Tibial nerve (tissue), 4 donors: ENCODE measurements at regions not wholly inside any gene's neighbourhood (a gene's known extent, or its start where the extent isn't known, plus 50 kb on each side); places are given as distances from the start of the nearest gene placed in this dataset.

Source experiments
- DNase-seq, 2 donors: peaks; one replicate each; pipeline ENCODE4 v3.0.0-alpha.2; 2019; ENCODE audit warnings: low spot score in 2 of 2
- H3K27ac ChIP-seq, 4 donors: fragments of 200-600 bp; sonication (generic) in 3 of 4; one replicate each; pipeline ENCODE4 v1.5.1; 2017 to 2019; ENCODE audit warnings: mild to moderate bottlenecking in 1 of 4
- H3K27me3 ChIP-seq, 2 donors: fragments of 200-600 bp; sonication (generic) in 1 of 2; one replicate each; pipeline versions ENCODE4 v1.5.1 to v1.6.0; 2017 to 2019
- H3K36me3 ChIP-seq, 3 donors: fragments of 200-600 bp; sonication (generic); one replicate each; pipeline ENCODE4 v1.5.1; 2018 to 2019
- H3K4me1 ChIP-seq, 4 donors: fragments of 200-600 bp; sonication (generic) in 3 of 4; one replicate each; pipeline ENCODE4 v1.5.1; 2017 to 2019
- H3K4me3 ChIP-seq, 4 donors: fragments of 200-600 bp; sonication (generic) in 3 of 4; one replicate each; pipeline ENCODE4 v1.5.1; 2017 to 2019; ENCODE audit warnings: mild to moderate bottlenecking in 1 of 4, moderate library complexity in 1 of 4
- H3K9me3 ChIP-seq, 4 donors: fragments of 200-600 bp; sonication (generic) in 3 of 4; one replicate each; pipeline ENCODE4 v1.5.1; 2017 to 2019
- CTCF ChIP-seq, 5 experiments: fragments of 200-600 bp in 3 of 5; fragments of 450-650 bp in 2 of 5; sonication (generic) in 3 of 5; IDR thresholded peaks; one replicate each; pipeline ENCODE4 v1.5.1; 2016 to 2019; ENCODE audit warnings: antibody characterized with exemption in 5 of 5, mild to moderate bottlenecking in 3 of 5, moderate library complexity in 2 of 5
- EP300 ChIP-seq, 2 donors: sonication (generic); formaldehyde crosslinking; IDR thresholded peaks; one replicate each; pipeline ENCODE4 v1.6.1; 2017; ENCODE audit warnings: antibody characterized with exemption in 2 of 2, mild to moderate bottlenecking in 1 of 2
- POLR2A ChIP-seq, 2 donors: fragments of 450-650 bp; IDR thresholded peaks; one replicate each; pipeline ENCODE4 v1.6.1; 2017; ENCODE audit warnings: antibody characterized with exemption in 2 of 2, mild to moderate bottlenecking in 2 of 2, moderate library complexity in 2 of 2
- WGBS, 2 donors: methylation state at CpG; one replicate each; pipeline ENCODE4 v1.1.5; 2018; 5-methylcytosine and 5-hydroxymethylcytosine counted together

- Histone ChIP-seq H3K27me3 (no peaks in the 10 kb centered on the region), H3K36me3 (no peaks in the 10 kb centered on the region), H3K4me1 (peaks cover 0 to 19% (median 5%) of the 10 kb centered on the region in 4 donors), H3K4me3 (no peak overlapping the region), H3K9me3 (peaks cover 0 to 17% (median 0%) of the 10 kb centered on the region in 4 donors), H3K27ac (peak overlapping the region in 1 of 4 donors; percentile 80)
- TF ChIP-seq EP300 (IDR thresholded peaks at IDR 0.05) (no peak), POLR2A (IDR thresholded peaks at IDR 0.05) (no peak), CTCF (IDR thresholded peaks at IDR 0.05) (no peak)
- no peak for DNase-seq
Observed at GRCh38 chr15:95208988-95209387, 977.6 kb downstream of the MCTP2 start.

- Histone ChIP-seq H3K4me3 (no peak overlapping the region), H3K4me1 (peaks cover 0 to 32% (median 5%) of the 10 kb centered on the region in 4 donors), H3K27ac (peak overlapping the region in 2 of 4 donors; percentile 64 to 80), H3K36me3 (no peaks in the 10 kb centered on the region), H3K27me3 (no peaks in the 10 kb centered on the region), H3K9me3 (peaks cover 0 to 13% (median 0%) of the 10 kb centered on the region in 4 donors)
- 36 to 48% methylated on average over 1 of the region's 1 CpG for WGBS, 2 donors
- no peak for DNase-seq
- no peak for TF ChIP-seq POLR2A (IDR thresholded peaks at IDR 0.05)
Observed at GRCh38 chr15:95210436-95210981, 979.1 kb downstream of the MCTP2 start.

DNA sequence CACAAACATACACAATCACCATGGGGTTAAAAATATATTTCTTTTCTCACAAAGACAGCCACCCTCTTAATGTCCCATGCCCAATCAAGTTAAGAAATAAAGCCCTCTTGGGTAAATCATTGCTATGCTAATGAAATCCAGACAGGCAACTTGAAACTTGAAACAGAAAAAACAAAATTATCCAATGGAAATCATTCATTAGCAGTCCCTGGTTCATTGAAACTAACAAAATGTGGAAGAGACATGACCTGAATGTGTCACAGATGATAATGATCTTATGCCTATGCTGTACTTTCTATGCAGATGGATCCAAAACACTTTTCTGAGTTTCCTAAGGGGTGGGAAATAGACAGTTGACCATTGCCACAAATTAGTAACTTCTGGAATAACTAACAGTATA is 983.7 kb downstream of the MCTP2 start:
- no peaks in the 10 kb centered on the region for H3K27me3 ChIP-seq
- H3K36me3 ChIP-seq, result no peaks in the 10 kb centered on the region
- DNase-seq, result no peak
- TF ChIP-seq POLR2A (IDR thresholded peaks at IDR 0.05), result no peak
- TF ChIP-seq EP300 (IDR thresholded peaks at IDR 0.05), result no peak
- no peak for TF ChIP-seq CTCF (IDR thresholded peaks at IDR 0.05)
- no peak overlapping the region for H3K4me3 ChIP-seq
- H3K4me1 ChIP-seq, result peaks cover 0 to 33% (median under 1%) of the 10 kb centered on the region in 4 donors
- peaks cover 0 to 17% (median 0%) of the 10 kb centered on the region in 4 donors for H3K9me3 ChIP-seq
- H3K27ac ChIP-seq, result no peak overlapping the region

DNA sequence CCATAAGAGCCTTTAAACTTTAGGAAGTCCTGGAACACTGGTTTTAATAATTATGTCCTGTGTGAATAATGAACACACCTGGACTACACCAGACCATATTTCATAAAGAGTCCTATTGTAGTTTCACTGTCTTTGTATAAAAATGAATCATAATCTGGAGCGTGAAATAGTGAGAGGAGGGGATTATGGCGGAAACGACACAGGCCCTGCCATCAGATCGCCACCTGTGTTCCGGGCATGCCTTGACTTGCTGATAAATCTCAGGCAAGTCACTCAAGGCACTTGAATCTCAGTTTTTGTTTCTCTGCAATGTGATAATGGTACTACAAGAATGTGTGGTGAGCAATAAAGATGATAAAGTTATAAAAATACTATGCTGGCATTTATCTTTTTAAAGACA is 995.5 kb downstream of the MCTP2 start:
- Histone ChIP-seq H3K4me1 (no peaks in the 10 kb centered on the region), H3K36me3 (peaks cover 0 to 18% (median 0%) of the 10 kb centered on the region in 3 donors), H3K4me3 (no peak overlapping the region), H3K27me3 (no peaks in the 10 kb centered on the region), H3K9me3 (peaks cover 0 to 21% (median 4%) of the 10 kb centered on the region in 4 donors), H3K27ac (no peak overlapping the region)
- DNase-seq, result no peak
- TF ChIP-seq CTCF (IDR thresholded peaks at IDR 0.05), result no peak
- 94% methylated on average over 5 of the region's 5 CpGs for WGBS, 2 donors

DNA sequence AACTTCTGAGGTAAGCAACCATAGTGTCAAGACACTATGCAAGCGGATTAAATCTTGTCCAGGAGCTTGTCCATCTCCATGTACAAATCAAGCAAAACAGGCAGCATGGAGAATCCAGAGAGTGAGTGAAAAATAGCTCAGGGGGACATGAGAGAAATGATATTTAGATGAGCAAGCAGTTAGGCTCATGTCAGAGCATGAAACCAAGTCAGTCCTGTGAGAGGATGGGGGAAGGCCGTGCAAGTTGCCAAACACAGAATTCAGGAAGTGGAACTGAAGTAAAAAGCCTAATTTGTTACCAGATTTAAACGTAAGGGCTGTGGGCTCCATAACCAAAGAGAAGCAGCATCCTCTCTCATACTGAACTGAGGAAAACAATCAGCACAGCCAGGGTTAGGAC is 995.9 kb downstream of the MCTP2 start:
- no peak for DNase-seq
- peaks cover 0 to 19% (median 0%) of the 10 kb centered on the region in 3 donors for H3K36me3 ChIP-seq
- H3K27ac ChIP-seq, result no peak overlapping the region
- peaks cover 0 to 21% (median 6%) of the 10 kb centered on the region in 4 donors for H3K9me3 ChIP-seq
- H3K4me3 ChIP-seq, result no peak overlapping the region
- TF ChIP-seq EP300 (IDR thresholded peaks at IDR 0.05) (no peak), POLR2A (IDR thresholded peaks at IDR 0.05) (no peak), CTCF (IDR thresholded peaks at IDR 0.05) (no peak)
- no peaks in the 10 kb centered on the region for H3K27me3 ChIP-seq
- 58 to 75% methylated on average over 3 of the region's 3 CpGs for WGBS, 2 donors
- no peaks in the 10 kb centered on the region for H3K4me1 ChIP-seq
